ENCODE measurements at regions not wholly inside any gene's neighbourhood (a gene's known extent, or its start where the extent isn't known, plus 50 kb on each side); places are given as distances from the start of the nearest gene placed in this dataset.

- TF ChIP-seq, protein P1, sequence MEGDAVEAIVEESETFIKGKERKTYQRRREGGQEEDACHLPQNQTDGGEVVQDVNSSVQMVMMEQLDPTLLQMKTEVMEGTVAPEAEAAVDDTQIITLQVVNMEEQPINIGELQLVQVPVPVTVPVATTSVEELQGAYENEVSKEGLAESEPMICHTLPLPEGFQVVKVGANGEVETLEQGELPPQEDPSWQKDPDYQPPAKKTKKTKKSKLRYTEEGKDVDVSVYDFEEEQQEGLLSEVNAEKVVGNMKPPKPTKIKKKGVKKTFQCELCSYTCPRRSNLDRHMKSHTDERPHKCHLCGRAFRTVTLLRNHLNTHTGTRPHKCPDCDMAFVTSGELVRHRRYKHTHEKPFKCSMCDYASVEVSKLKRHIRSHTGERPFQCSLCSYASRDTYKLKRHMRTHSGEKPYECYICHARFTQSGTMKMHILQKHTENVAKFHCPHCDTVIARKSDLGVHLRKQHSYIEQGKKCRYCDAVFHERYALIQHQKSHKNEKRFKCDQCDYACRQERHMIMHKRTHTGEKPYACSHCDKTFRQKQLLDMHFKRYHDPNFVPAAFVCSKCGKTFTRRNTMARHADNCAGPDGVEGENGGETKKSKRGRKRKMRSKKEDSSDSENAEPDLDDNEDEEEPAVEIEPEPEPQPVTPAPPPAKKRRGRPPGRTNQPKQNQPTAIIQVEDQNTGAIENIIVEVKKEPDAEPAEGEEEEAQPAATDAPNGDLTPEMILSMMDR (IDR thresholded peaks at IDR 0.05) = no peak
- no peak for TF ChIP-seq EP300 (IDR thresholded peaks at IDR 0.05)
These were observed 253.7 kb downstream of the TTC6 start for GRCh38 chr14:37848985-37849621.
